ENCODE measurements at regions not wholly inside any gene's neighbourhood (a gene's known extent, or its start where the extent isn't known, plus 50 kb on each side); places are given as distances from the start of the nearest gene placed in this dataset.

- no peak for DNase-seq
Measured at GRCh38 chr7:441684-442421, 77.8 kb downstream of the PDGFA start.

GRCh38 chr7:442457-442856 lies 77.2 kb downstream of the PDGFA start:
- no peak for DNase-seq

- DNase-seq, result no peak
Measured at GRCh38 chr7:443279-443833, 76.3 kb downstream of the PDGFA start.

- DNase-seq, result no peak
Measured at GRCh38 chr7:444606-445005, 75.0 kb downstream of the PDGFA start.

DNA sequence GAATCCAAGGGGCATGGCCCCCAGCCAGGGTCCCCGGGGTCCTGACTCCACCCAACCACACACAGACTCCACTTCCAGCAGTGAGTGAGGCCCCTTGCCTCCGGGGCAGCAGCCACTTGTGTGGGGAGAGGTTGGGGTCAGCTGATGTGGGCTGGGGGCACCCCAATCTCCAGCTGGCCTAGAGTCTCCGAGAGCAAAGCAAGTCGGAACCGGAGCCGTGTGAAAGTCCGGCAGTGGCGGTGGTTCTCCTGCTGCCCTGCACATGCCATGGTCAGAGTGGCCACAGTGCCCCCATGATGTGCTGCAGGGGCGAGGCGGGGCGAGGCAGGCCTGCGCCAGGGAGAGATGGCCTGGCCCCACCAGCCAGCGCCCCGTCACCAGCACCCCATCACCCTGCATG lies 74.6 kb downstream of the PDGFA start:
- DNase-seq, result no peak

- no peak for DNase-seq
Measured at GRCh38 chr7:445563-446288, 73.9 kb downstream of the PDGFA start.

DNA sequence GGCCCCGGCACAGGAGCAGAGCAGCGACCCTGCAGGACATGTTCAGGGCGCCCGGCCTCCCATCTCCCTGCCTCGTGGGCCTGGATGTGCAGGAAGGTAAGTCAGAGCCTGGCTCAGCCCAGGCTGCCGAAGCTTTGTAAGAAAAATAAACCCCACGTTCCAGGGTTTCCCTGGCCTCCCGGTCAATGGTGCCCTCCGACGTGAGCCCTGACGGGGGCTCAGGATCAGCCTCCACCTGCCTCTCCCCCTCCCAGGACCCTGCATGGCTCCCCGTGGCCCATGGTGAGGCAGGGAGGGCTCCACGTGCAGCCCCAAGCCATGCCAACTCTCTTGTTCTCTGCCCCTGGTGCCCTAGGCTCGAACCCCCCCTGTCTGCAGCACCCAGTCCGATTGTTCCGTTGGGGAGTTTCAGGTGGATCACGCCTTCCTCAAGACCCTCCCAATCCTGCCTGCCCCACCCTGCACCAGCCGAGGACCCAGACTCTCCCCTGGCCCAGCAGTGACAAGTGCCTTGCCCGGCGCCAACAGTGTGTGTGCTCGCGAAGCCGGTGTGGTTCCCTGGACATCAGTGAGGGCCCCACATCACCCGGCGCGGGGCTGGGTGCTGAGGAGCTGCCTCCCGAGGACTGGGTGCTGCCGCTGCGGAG lies 73.2 kb downstream of the PDGFA start:
- no peak for DNase-seq
